KMS-11 (cell line): ENCODE measurements at regions not wholly inside any gene's neighbourhood (a gene's known extent, or its start where the extent isn't known, plus 50 kb on each side); places are given as distances from the start of the nearest gene placed in this dataset.

Source experiments
- H2AFZ ChIP-seq: fragments of 200-600 bp; sonication (generic); 2 replicates; pipeline ENCODE4 v1.6.1; 2016; ENCODE audit warnings: antibody characterized with exemption, mixed run types, low read depth
- H3K27ac ChIP-seq: fragments of 200-600 bp; sonication (generic); 2 replicates; pipeline ENCODE4 v1.6.1; 2016; ENCODE audit warnings: mild to moderate bottlenecking, mixed run types
- H3K27me3 ChIP-seq: fragments of 200-600 bp; sonication (generic); 2 replicates; pipeline ENCODE4 v1.6.1; 2017; ENCODE audit warnings: mild to moderate bottlenecking, low read depth, mixed run types, moderate library complexity; ENCODE audit not compliant: insufficient read depth
- H3K36me3 ChIP-seq: fragments of 200-600 bp; sonication (generic); 2 replicates; pipeline ENCODE4 v1.6.1; 2017; ENCODE audit warnings: mild to moderate bottlenecking, mixed run types; ENCODE audit not compliant: insufficient read depth
- H3K4me1 ChIP-seq: fragments of 200-600 bp; sonication (generic); 2 replicates; pipeline ENCODE4 v1.6.1; 2016; ENCODE audit warnings: mild to moderate bottlenecking, low read depth, mixed run types; ENCODE audit not compliant: poor library complexity, severe bottlenecking
- H3K4me2 ChIP-seq: fragments of 200-600 bp; sonication (generic); 2 replicates; pipeline ENCODE4 v1.7.0; 2016; ENCODE audit warnings: mild to moderate bottlenecking, mixed run types
- H3K4me3 ChIP-seq: fragments of 200-600 bp; sonication (generic); IDR thresholded peaks from 2 replicates; pipeline ENCODE4 v1.6.1; 2017; ENCODE audit warnings: low read depth, low read length, mixed read lengths; ENCODE audit not compliant: insufficient read depth
- H3K79me2 ChIP-seq: fragments of 200-600 bp; sonication (generic); 2 replicates; pipeline ENCODE4 v1.6.1; 2016; ENCODE audit warnings: low read depth, mixed run types; ENCODE audit not compliant: insufficient read depth
- H3K9ac ChIP-seq: fragments of 200-600 bp; sonication (generic); 2 replicates; pipeline ENCODE4 v1.6.1; 2016; ENCODE audit warnings: mild to moderate bottlenecking, mixed run types
- H4K20me1 ChIP-seq: fragments of 200-600 bp; sonication (generic); 2 replicates; pipeline ENCODE4 v1.6.1; 2016; ENCODE audit warnings: mild to moderate bottlenecking, mixed run types; ENCODE audit not compliant: insufficient read depth
- CTCF ChIP-seq: fragments of 200-600 bp; sonication (generic); conservative IDR thresholded peaks from 2 replicates; pipeline ENCODE4 v1.6.1; 2017; ENCODE audit warnings: low read depth, mild to moderate bottlenecking, antibody characterized with exemption, low read length, moderate library complexity, mixed read lengths

GRCh38 chr13:89497658-89498057 lies 1826.5 kb downstream of the SLITRK5 start:
- Histone ChIP-seq H3K36me3 (no peaks in the 10 kb centered on the region), H4K20me1 (no peaks in the 10 kb centered on the region), H3K4me1 (no peaks in the 10 kb centered on the region), H2AFZ (no peak overlapping the region), H3K4me2 (no peak overlapping the region), H3K27me3 (no peaks in the 10 kb centered on the region), H3K79me2 (no peaks in the 10 kb centered on the region), H3K9ac (no peak overlapping the region), H3K27ac (no peak overlapping the region), H3K4me3 (no peak overlapping the region)
- no peak for TF ChIP-seq CTCF

GRCh38 chr13:89502286-89502685 lies 1831.1 kb downstream of the SLITRK5 start:
- no peaks in the 10 kb centered on the region for H3K4me1 ChIP-seq
- no peaks in the 10 kb centered on the region for H4K20me1 ChIP-seq
- H3K36me3 ChIP-seq: no peaks in the 10 kb centered on the region
- no peaks in the 10 kb centered on the region for H3K79me2 ChIP-seq
- no peaks in the 10 kb centered on the region for H3K27me3 ChIP-seq
- TF ChIP-seq CTCF: no peak
- H3K4me3 ChIP-seq: no peak overlapping the region
- H3K4me2 ChIP-seq: no peak overlapping the region
- H2AFZ ChIP-seq: no peak overlapping the region
- H3K9ac ChIP-seq: no peak overlapping the region
- no peak overlapping the region for H3K27ac ChIP-seq

- Histone ChIP-seq H3K36me3 (no peaks in the 10 kb centered on the region), H2AFZ (no peak overlapping the region), H3K4me3 (no peak overlapping the region), H3K27me3 (no peaks in the 10 kb centered on the region), H3K27ac (no peak overlapping the region), H3K9ac (no peak overlapping the region), H3K79me2 (no peaks in the 10 kb centered on the region), H4K20me1 (no peaks in the 10 kb centered on the region), H3K4me2 (no peak overlapping the region), H3K4me1 (no peaks in the 10 kb centered on the region)
- no peak for TF ChIP-seq CTCF
Observed at GRCh38 chr13:89514534-89515312, 1832.8 kb upstream of the MIR17HG start.

GRCh38 chr13:89515948-89516347 lies 1831.5 kb upstream of the MIR17HG start:
- no peaks in the 10 kb centered on the region for H4K20me1 ChIP-seq
- H3K4me2 ChIP-seq: no peak overlapping the region
- no peaks in the 10 kb centered on the region for H3K4me1 ChIP-seq
- no peak overlapping the region for H3K9ac ChIP-seq
- H3K27ac ChIP-seq: no peak overlapping the region
- no peaks in the 10 kb centered on the region for H3K27me3 ChIP-seq
- no peak overlapping the region for H2AFZ ChIP-seq
- H3K79me2 ChIP-seq: no peaks in the 10 kb centered on the region
- TF ChIP-seq CTCF: no peak
- no peak overlapping the region for H3K4me3 ChIP-seq
- H3K36me3 ChIP-seq: no peaks in the 10 kb centered on the region
